HG03196 (cell line): ENCODE measurements at regions not wholly inside any gene's neighbourhood (a gene's known extent, or its start where the extent isn't known, plus 50 kb on each side); places are given as distances from the start of the nearest gene placed in this dataset.

Source experiments
- ATAC-seq: cut with Tn5 transposase; IDR thresholded peaks from one replicate; pipeline ENCODE4 v1.9.1; 2021; ENCODE audit not compliant: unreplicated experiment

DNA sequence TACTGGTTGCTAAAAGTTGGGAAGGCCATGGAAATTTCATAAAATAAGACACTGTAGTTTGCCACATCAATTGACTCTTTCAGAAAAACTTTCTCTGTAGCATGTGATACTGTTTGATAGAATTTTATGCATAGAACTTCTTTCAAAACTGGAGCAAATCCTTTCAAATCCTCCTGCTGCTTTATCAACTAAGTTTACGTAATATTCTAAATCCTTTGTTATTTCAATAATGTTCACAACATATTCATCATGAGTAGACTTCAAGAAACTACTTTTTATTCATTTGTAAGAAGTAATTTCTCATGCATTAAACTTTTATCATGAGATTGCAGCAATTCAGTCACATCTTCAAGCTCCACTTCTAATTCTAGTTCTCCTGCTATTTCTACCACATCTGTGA lies 199.3 kb downstream of the PCDH18 start:
- no peak for ATAC-seq

GRCh38 chr4:137312257-137312656 lies 220.0 kb downstream of the PCDH18 start:
- ATAC-seq, result no peak

- ATAC-seq, result no peak
Observed at GRCh38 chr4:137310593-137311490, 221.5 kb downstream of the PCDH18 start.

DNA sequence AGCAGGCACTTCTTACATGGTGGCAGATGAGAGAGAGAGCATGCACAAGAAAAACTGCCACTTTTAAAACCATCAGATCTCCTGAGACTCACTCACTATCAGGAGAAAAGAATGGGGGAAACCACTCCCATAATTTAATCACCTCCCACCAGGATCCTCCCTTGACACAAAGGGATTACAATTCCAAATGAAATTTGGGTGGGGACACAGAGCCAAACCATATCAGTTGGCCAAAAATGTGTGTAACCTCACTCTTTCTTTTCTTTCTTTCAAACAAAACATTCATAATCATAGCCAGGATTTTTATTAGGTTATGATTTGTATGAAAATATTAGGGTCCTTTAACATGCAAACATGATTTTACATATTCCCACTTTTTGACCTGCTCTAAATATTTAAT lies 222.1 kb downstream of the PCDH18 start:
- no peak for ATAC-seq

DNA sequence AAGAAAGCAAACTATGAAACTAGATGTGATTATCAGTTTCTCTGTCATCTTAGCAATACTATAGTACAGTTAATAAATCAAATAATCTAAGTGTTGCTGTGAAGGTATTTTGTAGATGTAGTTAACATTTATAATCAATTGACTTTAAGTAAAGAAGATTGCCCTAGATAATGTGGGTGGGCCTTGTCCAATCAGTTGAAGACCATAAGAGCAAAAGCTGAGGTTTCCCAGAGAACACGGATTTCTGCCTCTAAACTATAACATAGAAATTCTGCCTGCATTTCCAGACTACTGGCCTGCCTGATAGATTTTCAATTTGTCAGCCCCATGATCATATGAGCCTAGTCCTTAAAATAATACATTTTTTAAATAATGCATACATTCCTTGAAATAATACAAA lies 222.9 kb downstream of the PCDH18 start:
- no peak for ATAC-seq

DNA sequence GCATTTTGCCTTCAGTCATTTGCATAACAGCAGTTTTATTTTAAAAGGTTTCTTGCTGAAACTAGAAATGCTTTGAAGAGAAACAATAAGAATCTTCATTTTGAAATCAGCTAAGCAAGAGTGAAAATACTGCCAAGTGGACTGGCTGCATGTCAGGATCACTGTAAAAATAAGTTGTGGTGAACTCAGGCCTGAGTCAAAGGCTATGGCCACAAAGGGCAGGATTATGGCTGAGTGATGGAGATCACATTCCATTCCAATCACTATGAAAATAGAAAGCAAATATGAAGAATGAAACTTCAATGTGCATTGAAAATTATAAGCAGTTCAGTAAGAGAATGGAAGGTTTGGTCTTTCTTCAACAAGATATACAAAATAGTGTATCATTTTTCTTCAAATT lies 224.5 kb downstream of the PCDH18 start:
- no peak for ATAC-seq

DNA sequence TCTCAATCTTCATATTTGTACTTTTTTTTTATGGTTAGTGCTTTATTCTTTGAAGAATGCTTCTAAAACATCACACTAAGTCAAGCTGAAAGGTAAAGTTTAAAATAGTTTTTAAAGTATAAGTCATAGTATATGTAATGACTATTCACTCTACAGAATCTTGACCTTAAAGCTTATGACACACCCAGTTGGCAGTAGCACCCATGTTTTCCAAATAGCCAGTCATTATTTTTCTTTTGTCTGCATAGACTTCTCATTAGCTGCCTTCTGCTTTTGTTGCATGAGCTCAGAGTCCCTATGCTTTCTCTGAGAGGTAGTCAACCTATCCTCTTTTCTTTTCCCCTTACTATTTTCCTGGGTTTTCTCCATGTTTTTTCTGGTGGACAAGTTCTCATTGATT lies 231.5 kb downstream of the PCDH18 start:
- ATAC-seq, result no peak

DNA sequence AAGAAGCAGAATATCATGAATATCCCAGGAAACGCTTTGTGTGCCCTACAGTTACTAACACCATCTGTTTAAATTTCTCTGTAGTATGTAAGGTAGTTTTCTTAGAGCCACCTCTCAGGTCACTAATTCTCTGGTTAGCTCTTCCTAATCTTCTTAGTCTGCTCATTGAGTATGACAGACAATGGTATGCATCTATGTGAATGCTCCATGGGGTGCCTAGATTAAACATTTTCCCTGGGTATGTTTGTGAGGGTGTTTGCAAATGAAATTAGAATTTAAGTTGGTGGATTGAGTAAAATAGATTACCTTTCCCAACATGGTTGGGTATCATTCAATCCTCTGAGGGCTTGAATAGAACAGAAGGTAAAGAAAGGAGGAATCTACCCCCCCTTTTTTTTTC lies 233.0 kb downstream of the PCDH18 start:
- no peak for ATAC-seq

DNA sequence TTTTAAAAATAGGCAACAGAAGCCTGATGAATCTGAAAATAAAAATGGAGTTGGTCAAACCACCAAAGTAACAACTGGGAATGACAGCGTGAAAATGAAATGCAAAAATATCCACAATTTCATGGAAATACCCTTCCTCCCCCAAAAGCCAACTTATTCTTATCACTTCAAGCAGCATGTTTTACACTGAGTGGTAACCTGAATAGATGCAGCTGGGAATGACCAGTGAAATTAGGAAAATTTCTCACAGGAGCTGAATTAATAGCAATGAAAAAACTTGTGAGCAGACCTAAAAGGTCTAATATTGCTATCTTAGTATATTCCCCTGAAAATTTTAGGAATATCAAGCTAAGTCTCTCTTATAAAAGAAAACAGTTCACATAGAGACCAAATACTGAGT lies 239.0 kb downstream of the PCDH18 start:
- no peak for ATAC-seq

GRCh38 chr4:137283737-137284136 lies 248.6 kb downstream of the PCDH18 start:
- ATAC-seq, result no peak

- ATAC-seq, result no peak
Observed at GRCh38 chr4:137278431-137278830, 253.9 kb downstream of the PCDH18 start.

GRCh38 chr4:137274404-137274803 lies 257.9 kb downstream of the PCDH18 start:
- ATAC-seq, result no peak

DNA sequence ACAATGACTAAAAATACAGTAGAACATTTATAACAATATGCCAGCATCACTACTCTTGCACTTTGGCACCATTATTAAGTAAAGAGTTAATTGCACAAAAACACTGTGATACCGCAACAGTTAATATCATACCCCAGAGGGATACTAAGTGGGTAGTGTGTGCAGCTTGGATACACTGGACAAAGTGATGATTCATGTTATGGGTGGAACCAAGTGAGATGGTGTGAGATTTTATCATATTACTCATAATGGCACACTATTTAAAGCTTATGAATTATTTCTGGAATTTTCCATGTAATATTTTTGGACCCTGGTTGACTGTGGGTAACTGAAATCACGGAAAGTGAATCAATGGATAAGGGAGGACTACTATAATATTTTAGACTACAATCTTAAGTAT lies 265.3 kb downstream of the PCDH18 start:
- no peak for ATAC-seq

GRCh38 chr4:137266511-137266910 lies 265.8 kb downstream of the PCDH18 start:
- no peak for ATAC-seq

GRCh38 chr4:137263206-137263605 lies 269.1 kb downstream of the PCDH18 start:
- no peak for ATAC-seq

- ATAC-seq, result no peak
Observed at GRCh38 chr4:137253949-137254348, 278.3 kb downstream of the PCDH18 start.

DNA sequence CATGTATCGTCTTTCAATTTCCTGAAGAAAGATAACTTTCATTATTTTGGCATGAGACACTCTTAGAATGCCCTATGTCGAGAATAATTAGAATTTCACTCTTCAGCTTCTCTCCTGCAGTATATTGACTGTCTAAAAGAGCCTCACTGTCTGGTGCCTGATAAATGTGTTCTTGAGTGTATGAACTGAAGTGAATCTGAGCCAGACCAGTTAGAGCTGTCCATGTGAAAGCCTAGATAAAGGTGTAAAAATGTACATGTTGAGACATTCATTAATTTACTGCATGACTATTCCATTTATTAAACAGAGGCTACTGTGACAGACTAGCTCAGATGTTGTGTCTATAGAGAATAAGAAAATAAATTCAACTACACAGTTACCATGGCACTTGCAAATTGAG lies 283.2 kb downstream of the PCDH18 start:
- no peak for ATAC-seq

DNA sequence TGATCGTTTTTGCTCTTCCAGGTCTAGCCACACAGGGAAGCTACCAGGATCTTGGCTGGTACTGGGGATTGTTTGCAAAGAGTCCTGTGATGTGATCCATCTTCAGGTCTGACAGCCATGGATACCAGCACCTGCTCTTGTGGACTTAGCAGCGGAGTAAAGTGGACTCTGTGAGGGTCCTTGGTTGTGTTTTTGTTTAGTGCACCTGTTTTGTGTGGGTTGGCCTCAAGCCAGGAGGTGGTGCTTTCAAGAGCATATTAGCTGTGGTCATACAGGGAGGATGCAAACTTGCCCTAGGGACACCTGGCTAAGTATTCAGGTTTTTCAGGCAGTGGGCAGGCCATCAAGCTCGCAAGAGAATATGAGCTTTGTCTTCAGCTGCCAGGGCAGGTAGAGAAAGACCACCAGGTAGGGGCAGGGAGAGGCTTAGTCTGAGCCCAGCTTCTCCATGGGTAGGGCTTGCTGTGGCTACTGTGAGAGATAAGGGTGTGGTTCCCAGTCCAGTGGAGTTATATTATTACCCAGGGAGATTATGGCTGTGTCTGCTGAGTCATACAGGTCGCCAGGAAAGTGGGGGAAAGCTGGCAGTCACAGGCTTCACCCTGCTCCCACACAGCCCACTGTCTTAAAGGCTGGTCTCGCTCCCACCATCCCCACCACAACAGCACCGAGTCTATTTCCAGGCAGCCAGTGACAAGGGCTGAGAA lies 293.7 kb downstream of the PCDH18 start:
- ATAC-seq, result no peak

GRCh38 chr4:137226900-137227299 lies 305.4 kb downstream of the PCDH18 start:
- ATAC-seq, result no peak

- ATAC-seq, result no peak
Observed at GRCh38 chr4:137226221-137226620, 306.1 kb downstream of the PCDH18 start.

DNA sequence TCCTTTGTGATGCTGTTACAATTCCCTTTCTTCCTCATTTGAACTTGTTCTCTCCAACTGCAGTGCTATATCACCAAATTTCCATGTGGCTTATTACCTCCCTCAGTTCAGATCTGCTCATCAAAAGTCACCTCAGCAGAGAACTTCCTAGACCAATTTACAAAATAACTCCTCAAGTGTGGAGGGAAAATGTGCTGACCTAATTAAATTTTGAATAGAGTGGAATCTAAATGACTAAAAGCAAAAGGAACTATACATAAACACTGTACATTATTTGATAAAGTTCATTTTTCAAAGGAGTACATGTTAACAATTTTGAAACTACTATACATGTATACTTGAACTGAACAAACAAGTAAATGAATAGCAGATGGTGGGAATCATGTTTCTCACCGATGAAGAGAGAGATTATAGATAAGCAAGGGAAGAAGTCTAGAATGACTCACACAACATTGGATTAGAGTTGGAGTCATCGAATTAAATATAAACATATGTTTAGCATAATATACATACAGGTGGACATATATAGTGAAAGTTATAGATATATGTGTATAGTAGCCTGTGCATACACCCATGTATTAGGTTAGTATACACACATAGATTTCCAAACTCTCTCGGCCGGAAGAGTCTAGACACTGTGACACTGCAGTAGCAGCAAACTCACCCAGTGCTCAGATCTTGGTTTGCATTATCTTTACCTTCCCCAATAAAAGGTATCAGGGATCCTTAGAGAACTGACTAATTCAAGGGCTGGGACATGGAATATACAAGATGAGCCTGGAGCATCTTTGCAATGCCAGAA lies 318.7 kb downstream of the PCDH18 start:
- no peak for ATAC-seq

DNA sequence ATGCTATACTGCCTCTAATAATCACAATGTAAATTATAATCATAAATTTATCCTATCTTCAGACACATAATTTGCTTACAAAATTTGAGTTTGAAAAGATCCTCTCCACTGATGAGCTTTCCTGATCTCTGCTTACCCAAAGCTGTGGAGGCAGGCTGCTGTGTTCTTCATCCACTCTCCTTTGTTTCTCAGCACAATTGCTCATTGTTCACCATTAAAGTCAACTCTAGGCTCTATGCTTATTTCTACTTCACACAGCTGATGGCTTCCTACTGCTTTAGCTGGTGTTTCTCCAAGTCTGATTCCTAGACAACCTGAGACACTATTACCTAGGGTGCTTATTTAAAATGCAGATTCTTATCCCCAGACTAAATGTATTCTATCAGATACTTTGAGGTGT lies 319.7 kb downstream of the PCDH18 start:
- ATAC-seq, result no peak
